Upper lobe of left lung (tissue), 4 donors: ENCODE measurements at regions not wholly inside any gene's neighbourhood (a gene's known extent, or its start where the extent isn't known, plus 50 kb on each side); places are given as distances from the start of the nearest gene placed in this dataset.

Source experiments
- CTCF ChIP-seq, 6 experiments: fragments of 450-650 bp in 4 of 6; fragments of 200-600 bp in 2 of 6; sonication (generic) in 2 of 6; IDR thresholded peaks; one replicate each; pipeline ENCODE4 v1.5.1; 2016 to 2019; ENCODE audit warnings: antibody characterized with exemption in 6 of 6
- POLR2A ChIP-seq, 4 donors: fragments of 450-650 bp; IDR thresholded peaks; one replicate each; pipeline ENCODE4 v1.5.1; 2016 to 2017; ENCODE audit warnings: antibody characterized with exemption in 4 of 4, mild to moderate bottlenecking in 2 of 4
- POLR2AphosphoS5 ChIP-seq, 2 donors: sonication (generic); formaldehyde crosslinking; IDR thresholded peaks; one replicate each; pipeline ENCODE4 v1.5.1; 2017; ENCODE audit warnings: antibody characterized with exemption in 2 of 2

GRCh38 chr2:126781206-126781605 is 117.5 kb upstream of the TEX51 start:
- TF ChIP-seq POLR2AphosphoS5 (IDR thresholded peaks at IDR 0.05) (no peak), CTCF (IDR thresholded peaks at IDR 0.05) (no peak), POLR2A (IDR thresholded peaks at IDR 0.05) (no peak)
